Neural cell (in vitro differentiated cells): ENCODE measurements at regions not wholly inside any gene's neighbourhood (a gene's known extent, or its start where the extent isn't known, plus 50 kb on each side); places are given as distances from the start of the nearest gene placed in this dataset.

Experiments
- H2AFZ ChIP-seq: fragments of 200-600, 300-800 bp; sonication (generic), shearing (Covaris generic); 2 replicates; pipeline ENCODE4 v1.6.0; 2014; ENCODE audit warnings: low read depth, mild to moderate bottlenecking, antibody characterized with exemption, low read length, moderate library complexity
- H3F3A ChIP-seq: fragments of 200-600 bp; shearing (Covaris generic); 2 replicates; pipeline ENCODE4 v1.6.1; 2016; ENCODE audit warnings: mild to moderate bottlenecking, moderate library complexity, mixed read lengths, antibody characterized with exemption, low read length; ENCODE audit not compliant: insufficient read depth, poor library complexity, severe bottlenecking
- H3K27ac ChIP-seq: fragments of 200-600, 300-800 bp; sonication (generic), shearing (Covaris generic); 2 replicates; pipeline ENCODE4 v1.5.1; 2014; ENCODE audit warnings: mild to moderate bottlenecking, low read length, moderate library complexity
- H3K27me3 ChIP-seq: fragments of 300-800, 200-600 bp; sonication (generic), shearing (Covaris generic); 2 replicates; pipeline ENCODE4 v1.6.0; 2014; ENCODE audit warnings: mild to moderate bottlenecking, low read depth, low read length, moderate library complexity; ENCODE audit not compliant: insufficient read depth
- H3K36me3 ChIP-seq: fragments of 300-800, 200-600 bp; sonication (generic), shearing (Covaris generic); 2 replicates; pipeline ENCODE4 v1.5.1; 2014; ENCODE audit warnings: mild to moderate bottlenecking, antibody characterized with exemption, low read length, moderate library complexity; ENCODE audit not compliant: insufficient read depth
- H3K4me2 ChIP-seq: fragments of 300-800, 200-600 bp; sonication (generic), shearing (Covaris generic); 2 replicates; pipeline ENCODE4 v1.6.0; 2014; ENCODE audit warnings: mild to moderate bottlenecking, low read length
- H3K4me3 ChIP-seq: fragments of 300-800, 200-600 bp; sonication (generic), shearing (Covaris generic); 2 replicates; pipeline ENCODE4 v1.5.1; 2014; ENCODE audit warnings: mild to moderate bottlenecking, low read length, moderate library complexity
- H3K79me2 ChIP-seq: fragments of 200-600 bp; shearing (Covaris generic); replicated peaks from 2 replicates; pipeline ENCODE4 v1.6.0; 2014; ENCODE audit warnings: mild to moderate bottlenecking, low read length, moderate library complexity; ENCODE audit not compliant: insufficient read depth
- H3K9ac ChIP-seq: fragments of 300-800, 200-600 bp; sonication (generic), shearing (Covaris generic); 2 replicates; pipeline ENCODE4 v1.6.1; 2016; ENCODE audit warnings: mild to moderate bottlenecking, low read length, mixed read lengths
- H3K9me2 ChIP-seq: fragments of 200-600 bp; shearing (Covaris generic); 2 replicates; pipeline ENCODE4 v1.6.1; 2016; ENCODE audit warnings: mild to moderate bottlenecking, low read length, mixed read lengths; ENCODE audit not compliant: insufficient read depth
- H3K9me3 ChIP-seq: fragments of 200-600, 300-800 bp; sonication (generic), shearing (Covaris generic); 2 replicates; pipeline ENCODE4 v1.6.1; 2016; ENCODE audit warnings: mild to moderate bottlenecking, mixed run types, low read length, moderate library complexity, mixed read lengths
- H4K20me1 ChIP-seq: fragments of 200-600 bp; shearing (Covaris generic); 2 replicates; pipeline ENCODE4 v1.6.1; 2016; ENCODE audit warnings: mild to moderate bottlenecking, mixed run types; ENCODE audit not compliant: insufficient read depth
- EP300 ChIP-seq: fragments of 450-650 bp; conservative IDR thresholded peaks from 2 replicates; pipeline ENCODE4 v1.6.1; 2014; ENCODE audit warnings: antibody characterized with exemption, mild to moderate bottlenecking, moderate library complexity; ENCODE audit not compliant: poor library complexity, severe bottlenecking
- EZH2 ChIP-seq: fragments of 200-600, 300-800 bp; shearing (Covaris generic), sonication (generic); IDR thresholded peaks from 2 replicates; pipeline ENCODE4 v1.6.1; 2014; ENCODE audit warnings: antibody characterized with exemption, low read length, borderline replicate concordance, mild to moderate bottlenecking; ENCODE audit not compliant: insufficient read depth, poor library complexity, severe bottlenecking
- MXI1 ChIP-seq: fragments of 450-650 bp; conservative IDR thresholded peaks from 2 replicates; pipeline ENCODE4 v1.6.1; 2014; ENCODE audit warnings: antibody characterized with exemption, mild to moderate bottlenecking; ENCODE audit not compliant: poor library complexity, severe bottlenecking
- POLR2AphosphoS5 ChIP-seq: IDR thresholded peaks from 2 replicates; pipeline ENCODE4 v1.6.1; 2012
- RAD21 ChIP-seq: fragments of 450-650 bp; conservative IDR thresholded peaks from 2 replicates; pipeline ENCODE4 v1.6.1; 2014; ENCODE audit warnings: antibody characterized with exemption, mild to moderate bottlenecking, moderate library complexity
- SMC3 ChIP-seq: fragments of 450-650 bp; conservative IDR thresholded peaks from 2 replicates; pipeline ENCODE4 v1.6.1; 2014; ENCODE audit warnings: antibody characterized with exemption, mild to moderate bottlenecking, moderate library complexity; ENCODE audit not compliant: poor library complexity
- TAF1 ChIP-seq: IDR thresholded peaks from 2 replicates; pipeline ENCODE4 v1.6.1; 2012; ENCODE audit warnings: low read depth
- TF ChIP-seq, protein P1 (sequence below): fragments of 450-650 bp; IDR thresholded peaks from 2 replicates; pipeline ENCODE4 v1.5.1; 2014; ENCODE audit warnings: antibody characterized with exemption, mild to moderate bottlenecking, moderate library complexity; ENCODE audit not compliant: poor library complexity, severe bottlenecking
- TF ChIP-seq, protein P2 (sequence below): IDR thresholded peaks from 2 replicates; pipeline ENCODE4 v1.6.1; 2012; ENCODE audit warnings: borderline replicate concordance

DNA sequence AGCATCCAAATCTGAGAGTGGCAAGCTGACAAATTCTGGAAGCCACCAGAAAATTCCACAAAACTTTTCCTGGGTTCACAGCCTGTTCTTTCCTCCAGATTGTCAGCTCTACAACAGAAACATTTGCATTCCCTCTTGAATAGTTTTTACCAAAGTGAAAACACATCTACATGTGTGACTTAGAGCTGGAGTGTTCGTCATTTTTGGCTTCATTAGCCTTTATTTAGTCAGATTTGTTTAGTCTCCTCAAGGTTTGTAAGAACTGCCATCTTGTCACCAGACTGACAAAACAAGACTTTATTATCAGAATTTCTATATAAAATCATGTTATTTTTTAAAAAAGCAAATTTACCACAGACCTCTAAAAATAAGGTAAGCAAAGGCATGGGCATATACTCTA is 347.3 kb downstream of the TRIM36 start:
- Histone ChIP-seq H3K9me3 (peaks cover 3% of the 10 kb centered on the region), H2AFZ (no peak overlapping the region), H3K27me3 (no peaks in the 10 kb centered on the region), H4K20me1 (no peaks in the 10 kb centered on the region), H3K9ac (no peak overlapping the region), H3K36me3 (no peaks in the 10 kb centered on the region), H3K79me2 (no peaks in the 10 kb centered on the region), H3K27ac (no peak overlapping the region), H3K9me2 (no peaks in the 10 kb centered on the region), H3F3A (no peaks in the 10 kb centered on the region), H3K4me3 (no peak overlapping the region), H3K4me2 (no peak overlapping the region)
- TF ChIP-seq RAD21 (no peak), EP300 (no peak), TAF1 (no peak), EZH2 (no peak), POLR2AphosphoS5 (no peak), SMC3 (no peak), MXI1 (no peak)
- TF ChIP-seq, protein P1, sequence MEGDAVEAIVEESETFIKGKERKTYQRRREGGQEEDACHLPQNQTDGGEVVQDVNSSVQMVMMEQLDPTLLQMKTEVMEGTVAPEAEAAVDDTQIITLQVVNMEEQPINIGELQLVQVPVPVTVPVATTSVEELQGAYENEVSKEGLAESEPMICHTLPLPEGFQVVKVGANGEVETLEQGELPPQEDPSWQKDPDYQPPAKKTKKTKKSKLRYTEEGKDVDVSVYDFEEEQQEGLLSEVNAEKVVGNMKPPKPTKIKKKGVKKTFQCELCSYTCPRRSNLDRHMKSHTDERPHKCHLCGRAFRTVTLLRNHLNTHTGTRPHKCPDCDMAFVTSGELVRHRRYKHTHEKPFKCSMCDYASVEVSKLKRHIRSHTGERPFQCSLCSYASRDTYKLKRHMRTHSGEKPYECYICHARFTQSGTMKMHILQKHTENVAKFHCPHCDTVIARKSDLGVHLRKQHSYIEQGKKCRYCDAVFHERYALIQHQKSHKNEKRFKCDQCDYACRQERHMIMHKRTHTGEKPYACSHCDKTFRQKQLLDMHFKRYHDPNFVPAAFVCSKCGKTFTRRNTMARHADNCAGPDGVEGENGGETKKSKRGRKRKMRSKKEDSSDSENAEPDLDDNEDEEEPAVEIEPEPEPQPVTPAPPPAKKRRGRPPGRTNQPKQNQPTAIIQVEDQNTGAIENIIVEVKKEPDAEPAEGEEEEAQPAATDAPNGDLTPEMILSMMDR: no peak
- TF ChIP-seq, protein P2, sequence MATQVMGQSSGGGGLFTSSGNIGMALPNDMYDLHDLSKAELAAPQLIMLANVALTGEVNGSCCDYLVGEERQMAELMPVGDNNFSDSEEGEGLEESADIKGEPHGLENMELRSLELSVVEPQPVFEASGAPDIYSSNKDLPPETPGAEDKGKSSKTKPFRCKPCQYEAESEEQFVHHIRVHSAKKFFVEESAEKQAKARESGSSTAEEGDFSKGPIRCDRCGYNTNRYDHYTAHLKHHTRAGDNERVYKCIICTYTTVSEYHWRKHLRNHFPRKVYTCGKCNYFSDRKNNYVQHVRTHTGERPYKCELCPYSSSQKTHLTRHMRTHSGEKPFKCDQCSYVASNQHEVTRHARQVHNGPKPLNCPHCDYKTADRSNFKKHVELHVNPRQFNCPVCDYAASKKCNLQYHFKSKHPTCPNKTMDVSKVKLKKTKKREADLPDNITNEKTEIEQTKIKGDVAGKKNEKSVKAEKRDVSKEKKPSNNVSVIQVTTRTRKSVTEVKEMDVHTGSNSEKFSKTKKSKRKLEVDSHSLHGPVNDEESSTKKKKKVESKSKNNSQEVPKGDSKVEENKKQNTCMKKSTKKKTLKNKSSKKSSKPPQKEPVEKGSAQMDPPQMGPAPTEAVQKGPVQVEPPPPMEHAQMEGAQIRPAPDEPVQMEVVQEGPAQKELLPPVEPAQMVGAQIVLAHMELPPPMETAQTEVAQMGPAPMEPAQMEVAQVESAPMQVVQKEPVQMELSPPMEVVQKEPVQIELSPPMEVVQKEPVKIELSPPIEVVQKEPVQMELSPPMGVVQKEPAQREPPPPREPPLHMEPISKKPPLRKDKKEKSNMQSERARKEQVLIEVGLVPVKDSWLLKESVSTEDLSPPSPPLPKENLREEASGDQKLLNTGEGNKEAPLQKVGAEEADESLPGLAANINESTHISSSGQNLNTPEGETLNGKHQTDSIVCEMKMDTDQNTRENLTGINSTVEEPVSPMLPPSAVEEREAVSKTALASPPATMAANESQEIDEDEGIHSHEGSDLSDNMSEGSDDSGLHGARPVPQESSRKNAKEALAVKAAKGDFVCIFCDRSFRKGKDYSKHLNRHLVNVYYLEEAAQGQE: no peak

DNA sequence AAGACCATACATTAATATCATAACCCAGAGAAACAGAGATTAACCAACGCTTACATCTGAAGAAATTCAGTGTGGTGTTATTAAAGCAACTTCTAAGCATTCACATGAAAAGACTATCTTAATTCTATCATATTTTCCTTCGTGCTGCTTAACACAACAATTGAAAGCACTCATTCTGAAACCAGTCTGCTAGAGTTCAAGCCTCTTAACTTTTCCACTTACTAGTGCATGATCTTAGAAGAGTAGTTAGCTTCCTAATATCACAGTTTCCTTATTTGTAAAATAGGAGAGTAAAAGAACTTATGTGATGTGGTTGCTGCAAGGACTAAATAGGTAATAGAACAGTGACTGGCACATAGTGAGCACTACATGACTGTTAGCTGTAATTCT is 379.3 kb downstream of the TRIM36 start:
- Histone ChIP-seq H3F3A (no peaks in the 10 kb centered on the region), H4K20me1 (no peaks in the 10 kb centered on the region), H3K4me2 (no peak overlapping the region), H2AFZ (no peak overlapping the region), H3K9me2 (no peaks in the 10 kb centered on the region), H3K36me3 (no peaks in the 10 kb centered on the region), H3K27me3 (no peaks in the 10 kb centered on the region), H3K9me3 (no peaks in the 10 kb centered on the region), H3K9ac (no peak overlapping the region), H3K79me2 (no peaks in the 10 kb centered on the region), H3K27ac (no peak overlapping the region), H3K4me3 (no peak overlapping the region)
- TF ChIP-seq EP300 (no peak), SMC3 (no peak), TAF1 (no peak), RAD21 (no peak), POLR2AphosphoS5 (no peak), MXI1 (no peak), EZH2 (no peak)
- TF ChIP-seq, protein P1: no peak
- TF ChIP-seq, protein P2: no peak
